ENCODE measurements at regions not wholly inside any gene's neighbourhood (a gene's known extent, or its start where the extent isn't known, plus 50 kb on each side); places are given as distances from the start of the nearest gene placed in this dataset.

DNA sequence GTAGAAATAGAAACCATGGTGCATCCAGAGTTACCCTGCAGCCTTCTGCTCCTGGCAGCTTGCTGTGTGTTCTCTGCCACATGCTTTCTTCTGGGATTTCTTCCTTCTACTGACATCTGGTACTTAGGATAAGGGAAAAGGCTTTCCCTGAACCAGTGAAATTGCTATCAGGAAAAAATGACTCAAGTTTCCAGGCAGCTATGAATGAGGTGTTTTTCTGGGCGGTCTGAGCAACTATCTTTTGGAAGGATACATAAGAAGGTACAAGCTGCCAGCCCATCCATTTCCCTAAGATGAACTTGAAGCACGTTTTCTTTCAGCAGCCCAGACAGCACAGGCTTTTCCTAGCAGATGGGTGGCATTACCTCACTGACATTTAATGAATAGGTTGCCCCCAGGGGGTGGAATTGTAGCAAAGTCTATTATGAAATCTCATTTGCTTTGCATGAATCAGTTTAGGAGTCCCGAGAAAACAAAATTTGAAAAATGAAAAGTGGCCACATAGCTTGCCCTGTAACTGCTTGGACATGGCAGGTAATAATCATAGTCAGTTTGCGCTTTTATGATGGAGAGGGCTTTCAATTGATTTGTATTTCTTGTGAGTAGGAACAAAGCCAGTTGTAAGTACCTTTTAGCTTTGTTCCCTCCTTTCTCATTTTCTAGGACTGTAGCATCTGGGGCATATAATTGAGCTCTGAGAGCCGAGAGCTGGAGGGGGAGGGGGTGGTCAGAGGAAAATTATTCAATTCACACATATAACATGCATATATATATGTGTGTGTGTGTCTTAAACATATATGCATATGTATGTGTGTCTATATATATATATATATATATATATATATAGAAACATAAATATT is 108.5 kb downstream of the C9orf152 start:
- DNase-seq = peak; percentile 99

DNA sequence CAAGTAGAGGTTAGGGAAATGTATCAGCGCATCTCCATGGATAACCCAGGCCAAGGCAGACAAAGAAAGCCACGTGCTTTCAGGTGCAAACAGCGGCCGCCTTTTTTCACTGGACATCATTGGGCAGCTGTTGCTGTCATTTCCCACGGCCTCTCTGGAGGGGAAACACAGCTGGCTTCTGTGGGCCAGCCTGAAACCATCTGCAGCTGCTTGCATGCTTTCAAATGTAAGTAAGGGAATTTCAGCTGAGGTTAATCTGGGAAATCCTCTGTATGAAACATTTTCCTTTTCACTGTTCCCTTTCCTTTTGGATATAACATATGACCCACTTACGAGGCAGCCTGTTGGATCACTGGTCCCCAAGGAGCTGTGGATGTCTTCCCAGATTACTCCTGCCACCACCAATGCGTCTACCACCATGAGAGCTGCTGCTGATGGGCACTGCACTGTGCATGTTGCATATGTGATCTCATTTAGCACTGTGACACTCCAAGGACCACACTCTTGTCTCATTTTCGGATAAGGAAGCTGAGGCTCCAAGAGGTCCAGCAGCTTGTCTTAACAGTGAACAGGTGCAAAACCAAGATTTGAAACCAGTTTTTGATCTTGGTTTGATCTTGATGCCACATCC is 106.3 kb downstream of the C9orf152 start:
- DNase-seq = peak; percentile 30

DNA sequence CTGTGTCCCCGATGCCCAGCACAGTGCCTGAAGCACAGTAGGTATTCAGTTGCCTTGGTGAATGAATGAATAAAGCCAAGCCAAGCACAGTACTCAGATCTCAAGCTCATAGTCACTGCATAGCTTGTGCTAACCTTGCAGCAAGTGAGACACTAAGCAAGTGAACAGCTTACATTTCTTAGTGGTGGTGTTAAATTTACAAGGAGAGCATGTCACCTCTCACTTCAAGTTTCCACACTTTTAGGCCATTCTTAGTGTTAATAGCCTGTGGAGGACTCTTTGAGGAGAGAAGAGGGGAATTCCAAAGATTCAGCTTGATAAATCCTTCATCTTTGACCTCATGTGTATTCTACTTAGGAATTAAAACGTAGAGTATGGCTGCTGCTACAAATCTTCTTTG is 104.7 kb downstream of the C9orf152 start:
- DNase-seq = no peak

DNA sequence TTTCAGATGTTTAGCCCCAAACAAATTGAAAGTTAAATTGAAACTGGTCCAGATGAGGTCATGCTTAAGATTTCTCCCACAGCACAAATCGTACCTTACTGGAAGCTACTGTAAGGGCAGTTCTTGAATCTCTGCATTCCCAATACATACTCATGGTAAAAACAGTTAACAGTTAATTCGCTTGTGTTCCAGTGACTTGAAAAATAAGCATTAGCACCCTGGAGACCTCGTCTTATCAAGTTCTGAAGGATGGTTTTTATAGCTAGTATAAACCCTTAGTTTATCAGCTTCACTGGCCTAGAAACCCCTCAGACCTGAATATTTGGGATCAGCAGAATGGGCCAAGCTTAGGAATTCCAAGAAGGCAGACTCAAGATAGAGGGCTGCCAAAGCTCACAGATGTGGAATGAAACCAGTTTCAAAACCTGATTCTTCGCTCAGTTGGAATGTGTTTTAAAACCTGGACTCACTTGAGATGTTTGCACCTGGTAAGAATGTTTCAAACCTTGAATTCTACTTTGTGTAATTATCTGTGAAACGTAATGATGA is 103.6 kb downstream of the C9orf152 start:
- no peak for DNase-seq

DNA sequence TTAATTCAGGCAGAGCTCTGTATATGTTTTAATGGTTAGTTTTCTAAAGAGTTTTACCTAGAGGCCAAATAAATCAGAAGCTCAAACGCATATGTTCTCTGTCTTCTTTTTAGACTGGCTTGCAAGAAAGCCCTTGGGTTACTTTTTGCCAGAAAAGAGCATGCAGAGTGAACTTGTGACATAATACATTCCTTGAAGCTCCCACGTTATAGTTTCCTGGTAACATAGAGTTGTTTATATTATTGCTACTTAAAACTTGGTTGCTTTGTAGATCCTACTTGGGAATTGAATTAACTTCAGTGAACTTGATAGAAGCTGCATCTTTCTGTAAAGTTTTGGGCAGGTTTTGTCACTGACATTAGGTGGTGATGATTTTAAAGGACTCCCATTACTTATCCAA is 102.9 kb downstream of the C9orf152 start:
- DNase-seq = no peak

DNA sequence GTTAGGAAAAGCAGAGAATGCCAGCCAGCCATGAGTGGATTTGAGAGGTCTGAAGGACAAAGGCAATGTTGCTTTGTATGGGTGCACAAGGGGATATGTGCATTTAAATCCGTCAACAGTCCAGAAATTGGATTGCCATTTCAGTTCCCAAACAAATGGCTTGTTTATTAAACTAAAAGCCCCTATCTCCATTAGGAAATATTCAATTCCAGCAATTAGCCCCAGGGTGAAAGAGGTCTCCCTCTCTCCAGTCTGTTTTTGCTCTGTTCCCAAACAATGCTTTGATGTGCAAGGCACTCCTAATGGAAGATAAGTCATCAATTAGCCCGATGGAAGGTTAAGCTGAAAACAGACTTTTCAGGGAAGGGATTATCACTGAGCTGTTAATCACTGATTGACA is 101.3 kb downstream of the C9orf152 start:
- peak; percentile 34 for DNase-seq

DNA sequence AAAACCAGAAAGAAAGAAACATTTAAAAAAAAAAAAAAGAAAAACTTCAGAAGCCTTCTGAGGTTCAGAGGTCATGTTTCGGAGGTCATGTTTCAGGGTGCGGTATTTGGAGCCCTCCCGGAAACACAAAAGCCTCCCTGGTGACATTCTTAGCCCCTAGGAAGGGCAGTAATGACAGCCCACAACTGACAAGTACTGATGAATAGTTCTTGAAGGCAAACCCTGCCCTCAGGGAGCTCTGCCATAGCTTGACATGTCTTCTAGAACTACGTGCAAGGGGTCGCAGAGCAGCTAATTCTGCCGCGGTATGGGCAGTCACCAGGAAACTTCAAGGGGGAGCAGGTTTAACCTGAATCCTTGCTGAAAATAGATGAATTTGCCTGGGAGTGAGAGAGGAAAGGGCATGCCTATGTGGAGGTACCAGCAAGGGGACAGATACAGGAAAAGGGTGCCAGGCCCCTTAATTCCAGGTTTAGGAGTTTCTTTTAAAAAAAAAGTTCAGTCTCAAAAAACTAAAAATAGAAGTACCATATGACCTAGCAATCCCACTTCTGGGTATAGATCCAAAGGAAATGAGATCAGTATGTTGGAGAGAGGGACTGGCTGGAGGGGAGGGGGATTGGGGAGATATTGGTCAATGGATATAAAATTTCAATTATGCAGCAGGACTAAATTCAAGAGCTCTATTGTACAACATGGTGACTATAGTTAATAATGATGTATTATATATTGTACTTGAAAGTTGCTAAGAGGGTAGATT is 98.4 kb downstream of the C9orf152 start:
- DNase-seq = peak; percentile 17

DNA sequence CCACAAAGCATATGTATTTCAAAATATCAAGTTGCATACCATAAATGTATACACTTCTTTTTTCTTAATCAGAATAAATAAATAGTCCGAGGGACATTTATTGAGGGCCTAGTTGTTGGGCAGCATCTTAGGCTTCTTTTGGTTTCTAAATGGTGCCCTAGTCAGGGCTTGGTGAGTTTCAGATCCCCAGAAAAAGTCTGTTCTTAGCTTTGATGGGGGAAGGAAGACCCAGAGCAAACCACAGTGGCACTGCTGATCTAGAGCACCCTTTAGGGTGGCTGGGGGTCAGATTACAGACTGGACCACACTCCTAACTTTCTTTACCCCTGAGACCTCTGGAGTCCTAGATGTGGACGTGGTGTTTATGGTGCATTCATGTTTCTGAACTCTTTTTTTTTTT is 97.8 kb downstream of the C9orf152 start:
- no peak for DNase-seq

DNA sequence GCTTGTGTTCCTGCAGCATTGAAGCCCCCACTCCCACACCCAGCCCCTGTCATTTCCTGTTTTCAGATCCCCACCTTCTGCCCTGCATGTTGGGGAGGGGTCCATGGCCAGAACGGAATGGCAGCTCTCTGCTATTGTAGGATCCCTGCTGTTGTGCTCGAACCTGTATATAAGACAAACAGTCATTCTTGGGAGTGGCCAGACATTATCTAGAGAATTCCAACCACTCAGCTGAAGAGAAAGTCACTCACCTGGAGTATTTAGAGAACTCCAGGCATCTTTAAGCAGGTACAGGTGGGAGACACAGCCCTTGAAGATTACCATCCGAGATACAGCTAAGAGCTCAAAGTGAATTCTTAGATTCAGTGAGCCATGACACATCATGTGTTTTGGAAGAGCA is 96.1 kb downstream of the C9orf152 start:
- no peak for DNase-seq

DNA sequence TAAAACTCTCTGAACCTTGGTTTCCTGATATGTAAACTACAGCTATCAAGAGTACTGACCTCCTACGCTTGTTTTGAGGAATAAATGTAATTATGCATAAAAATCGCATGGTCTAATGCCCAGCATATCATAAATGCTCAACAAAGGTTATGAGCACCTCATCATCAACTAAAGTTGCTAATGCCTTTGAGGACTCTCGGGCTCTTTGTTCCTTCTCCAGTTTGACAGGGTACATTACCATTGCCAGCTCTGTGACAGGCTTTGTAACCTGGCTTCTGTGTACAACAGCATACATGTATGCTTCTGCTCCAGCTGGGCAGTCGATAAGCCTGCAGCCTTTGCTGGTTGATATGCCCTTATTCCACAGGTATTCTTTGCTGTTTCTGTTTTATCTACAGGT is 95.2 kb downstream of the C9orf152 start:
- DNase-seq = peak; percentile 16

DNA sequence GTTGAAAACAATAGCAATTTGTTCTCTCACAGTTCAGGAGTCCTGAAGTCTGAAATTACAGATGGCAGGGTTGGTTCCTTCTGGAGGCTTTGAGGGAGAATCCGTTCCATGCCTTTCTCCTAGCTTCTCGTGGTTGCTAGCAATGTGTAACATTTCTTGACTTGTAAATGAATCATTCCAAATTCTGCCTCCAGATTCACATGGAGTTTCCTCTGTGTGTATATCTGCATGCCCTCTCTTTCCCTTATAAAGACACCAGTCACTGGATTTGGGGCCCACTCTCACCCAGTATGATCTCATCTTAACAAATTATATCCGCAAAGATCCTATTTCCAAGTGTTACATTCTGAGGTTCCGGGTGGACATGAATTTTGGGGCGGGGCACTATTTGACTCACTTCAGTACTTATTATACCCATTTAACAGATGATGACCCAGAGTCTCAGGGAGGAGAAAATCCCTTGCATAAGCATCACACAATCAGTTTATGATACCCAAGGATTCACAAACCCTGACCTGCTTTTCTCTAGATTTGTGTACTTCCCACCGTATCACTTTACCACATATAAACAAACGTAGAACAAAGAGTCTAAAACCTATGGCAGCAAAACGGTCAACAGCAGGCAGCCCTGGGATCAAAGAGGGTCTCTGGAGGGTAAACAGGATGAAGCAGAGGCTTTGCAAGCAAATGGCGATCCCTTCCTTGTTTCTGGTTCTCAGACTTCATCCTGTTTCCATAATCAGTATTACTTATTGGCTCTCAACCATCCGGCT is 93.7 kb downstream of the C9orf152 start:
- no peak for DNase-seq

DNA sequence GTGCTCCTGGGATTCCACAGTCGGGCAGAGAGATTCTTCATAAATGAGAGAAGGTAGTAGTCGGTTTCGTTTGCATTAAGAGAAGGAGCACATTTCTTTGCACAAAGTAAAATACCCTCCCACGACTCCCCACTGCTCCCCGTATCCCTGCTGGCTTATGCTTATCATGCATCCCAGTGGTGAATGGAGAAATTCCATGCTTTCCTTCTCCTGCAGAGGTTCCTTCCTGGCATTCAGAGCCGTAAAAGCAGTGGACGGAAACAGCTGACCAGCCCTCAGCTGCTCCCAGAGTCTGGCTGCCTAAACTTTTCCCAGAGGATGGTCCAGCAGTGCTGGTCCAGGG is 93.1 kb downstream of the C9orf152 start:
- no peak for DNase-seq

DNA sequence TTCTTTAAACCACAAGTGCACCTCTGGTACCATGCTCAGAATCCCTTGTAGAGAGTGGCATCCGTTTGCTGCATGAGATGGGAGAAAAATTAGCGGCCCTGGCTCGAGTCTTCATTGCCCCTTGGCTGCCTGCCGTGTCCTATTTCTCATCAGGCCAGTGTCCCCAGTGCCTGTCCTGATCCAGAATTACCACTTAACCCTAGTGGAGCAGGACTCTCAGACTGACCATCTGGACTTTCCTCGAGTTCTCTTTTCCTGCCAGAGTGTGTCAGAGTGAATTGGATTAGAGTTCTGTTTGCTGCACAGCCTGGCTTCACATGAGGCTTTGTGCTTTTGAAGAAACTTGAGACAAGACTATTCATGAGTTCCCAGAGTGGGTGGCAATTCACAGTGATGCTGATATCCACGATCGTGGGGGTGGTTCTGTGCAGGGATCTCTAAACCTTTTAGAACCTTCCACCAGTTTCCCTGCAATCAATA is 92.6 kb downstream of the C9orf152 start:
- DNase-seq = no peak

DNA sequence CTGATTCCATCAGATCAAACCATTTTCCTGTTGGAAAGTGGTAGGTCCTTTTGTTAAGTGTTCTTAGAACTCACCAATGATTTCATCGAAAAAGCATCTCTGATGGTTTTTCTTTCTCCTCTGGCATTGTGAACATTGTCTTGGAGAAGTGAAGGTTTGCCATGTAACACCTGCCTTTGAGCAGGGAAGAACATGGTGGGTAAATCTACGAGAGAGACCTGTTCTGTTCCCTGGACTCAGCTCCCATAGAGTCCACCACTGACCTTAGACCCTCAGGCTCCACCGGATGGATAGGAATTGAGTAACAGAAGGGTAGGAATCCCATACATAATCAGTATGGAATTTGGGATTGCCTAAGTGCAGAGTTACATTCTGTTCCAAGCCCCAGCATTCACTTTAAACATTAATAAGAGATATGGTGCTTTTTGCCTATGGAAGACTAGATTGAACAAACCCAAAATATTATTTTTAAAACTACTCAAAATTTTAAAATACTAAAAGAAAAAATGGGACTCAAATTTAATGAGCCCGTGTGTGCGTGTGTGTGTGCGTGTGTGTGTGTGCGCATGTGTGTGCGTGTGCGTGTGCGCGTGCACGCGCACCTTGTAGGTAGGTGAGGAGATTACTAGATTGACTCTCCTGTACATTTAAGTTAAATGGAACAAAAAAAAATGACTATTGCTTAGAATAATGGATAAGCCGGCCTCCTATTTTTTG is 92.0 kb downstream of the C9orf152 start:
- DNase-seq = no peak

DNA sequence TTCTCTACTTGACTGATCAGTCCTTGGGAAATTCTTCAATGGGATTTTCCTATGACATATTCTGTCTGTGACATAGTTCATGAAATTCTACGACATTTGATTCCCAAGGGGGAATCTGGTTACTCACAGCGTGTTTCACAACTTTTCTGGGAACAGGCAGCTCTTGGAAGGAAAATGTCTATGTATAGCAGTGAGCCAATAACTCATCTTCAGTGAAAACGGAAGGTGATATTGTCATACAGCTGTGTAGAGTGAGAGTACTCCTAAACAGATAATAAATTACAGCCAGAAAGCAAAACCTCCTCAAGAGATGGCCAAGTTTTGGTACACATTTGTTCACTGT is 91.4 kb downstream of the C9orf152 start:
- peak; percentile 48 for DNase-seq

DNA sequence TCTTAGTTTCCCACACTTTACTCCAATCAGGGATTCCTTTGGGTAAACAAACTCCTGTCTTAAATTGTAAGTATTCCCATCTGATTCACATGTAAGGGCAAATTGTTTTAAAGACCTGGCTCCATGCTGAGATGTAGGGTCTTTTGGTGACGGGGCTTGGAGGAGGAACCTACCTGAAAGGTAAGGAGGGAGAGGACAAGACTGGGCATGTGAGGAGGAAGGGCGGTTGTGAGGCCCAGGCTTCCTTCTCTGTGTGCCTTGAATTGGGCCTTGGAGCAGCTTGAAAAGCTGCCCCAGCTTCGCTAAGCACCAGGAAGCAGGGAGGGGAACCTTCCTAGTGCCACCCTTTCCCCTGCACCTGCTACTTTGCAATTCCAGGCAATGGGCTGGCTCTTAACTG is 86.8 kb downstream of the C9orf152 start:
- peak; percentile 48 for DNase-seq

DNA sequence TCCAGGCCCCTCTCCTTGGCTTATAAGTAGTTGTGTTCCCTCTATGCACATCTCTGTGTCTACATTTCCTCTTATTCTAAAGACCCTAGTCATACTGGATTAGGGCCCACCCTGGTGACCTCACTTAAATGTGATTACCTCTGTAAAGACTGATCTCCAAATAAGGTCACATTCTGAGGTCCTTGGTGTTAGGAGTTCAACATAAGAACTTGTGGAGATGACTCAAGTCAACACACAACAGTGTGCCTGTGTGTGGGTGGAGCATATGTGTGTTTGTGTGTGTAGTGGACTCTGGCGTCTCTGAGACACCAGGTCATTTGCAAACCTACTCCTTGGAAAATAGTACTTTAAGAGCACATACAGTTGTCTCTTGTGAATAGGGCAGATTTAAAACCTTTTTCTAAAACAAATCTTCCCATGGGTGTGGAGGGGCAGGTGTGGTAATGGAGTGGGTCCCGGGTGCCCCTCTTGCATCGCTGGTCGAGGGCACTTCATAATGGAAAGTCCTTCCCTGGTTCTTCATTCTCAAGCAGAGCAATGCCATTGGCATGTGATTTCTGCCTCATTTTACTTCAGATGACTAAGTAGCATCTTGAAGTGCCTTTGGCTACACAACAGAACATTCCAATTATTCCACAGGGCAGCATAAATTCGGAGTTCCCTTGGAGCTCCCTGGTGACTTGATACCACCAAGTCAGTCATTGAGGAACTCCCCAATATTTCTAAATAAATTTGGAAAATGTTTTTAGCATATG is 84.4 kb downstream of the C9orf152 start:
- no peak for DNase-seq

DNA sequence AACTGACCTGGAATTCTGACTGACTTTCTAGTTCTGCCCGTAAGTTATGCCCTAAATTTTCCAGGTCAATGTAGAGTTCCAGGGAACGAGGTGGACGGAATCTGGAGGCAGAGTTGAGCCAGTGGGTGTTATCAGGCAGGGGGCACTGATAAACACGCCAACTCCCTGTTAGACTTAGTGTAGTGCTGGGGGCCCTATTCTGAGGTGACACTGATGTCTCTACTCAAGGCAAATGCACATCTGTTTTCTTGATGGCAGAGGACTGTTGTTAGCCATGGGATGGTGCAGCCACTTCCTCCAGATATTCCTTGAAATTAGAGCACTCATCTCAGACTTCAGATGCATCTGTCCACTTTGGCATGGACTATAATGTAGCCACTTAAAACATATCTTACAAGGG is 83.5 kb downstream of the C9orf152 start:
- no peak for DNase-seq

DNA sequence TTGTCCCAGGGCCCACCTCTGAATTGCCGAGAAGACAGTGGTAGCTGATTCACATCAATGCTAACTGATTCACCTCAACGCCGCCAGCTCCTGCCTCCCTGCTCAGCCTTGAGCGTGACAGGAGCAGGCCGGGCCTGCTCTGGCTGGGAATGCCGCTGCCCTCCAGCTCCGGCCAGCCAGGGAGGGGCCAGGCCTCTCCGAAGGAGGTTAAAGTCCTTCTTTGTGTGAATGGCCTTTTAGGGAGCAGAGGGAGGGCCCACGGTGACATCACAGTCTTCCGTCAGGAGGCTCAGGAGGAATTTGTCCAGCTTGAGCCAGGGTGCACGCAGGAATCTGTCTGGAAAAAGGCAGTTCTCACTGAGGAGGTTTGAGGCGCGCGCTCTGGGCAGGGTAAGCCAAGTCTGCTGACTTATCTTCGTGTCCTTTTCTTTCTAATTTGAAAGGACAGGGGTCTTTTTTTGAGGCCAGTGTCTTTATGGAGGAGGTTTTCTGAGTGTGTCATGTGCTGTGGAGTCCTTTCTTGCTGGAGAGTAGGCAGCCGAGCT is 82.7 kb downstream of the C9orf152 start:
- DNase-seq = no peak

DNA sequence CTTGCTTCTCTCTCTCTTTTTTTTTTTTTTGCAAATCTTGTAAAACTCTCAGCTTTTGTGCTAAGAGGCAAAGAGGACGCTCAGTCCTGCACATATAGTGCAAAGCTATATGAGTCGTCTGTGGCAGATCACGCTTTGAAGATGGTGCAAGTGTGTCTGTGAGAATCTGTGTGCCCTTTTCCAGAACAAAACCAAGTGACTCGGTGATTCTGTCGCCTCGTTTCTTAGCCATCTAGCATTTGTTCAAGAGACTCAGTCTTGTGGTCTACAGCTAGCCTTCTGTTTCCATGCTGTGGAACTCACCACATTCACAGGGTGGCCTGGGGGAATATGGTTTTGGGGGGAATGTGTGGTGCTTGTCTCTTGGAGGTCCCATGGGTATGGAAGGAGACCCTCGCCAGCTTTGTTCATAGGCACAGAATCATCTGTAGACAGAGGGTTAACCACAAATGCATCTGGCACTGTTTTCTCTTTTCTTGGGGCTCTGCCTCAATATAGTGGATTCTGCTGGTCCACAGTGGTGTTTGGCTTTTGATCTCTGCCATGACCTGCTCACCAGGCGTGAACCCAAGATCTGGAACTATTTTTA is 82.1 kb downstream of the C9orf152 start:
- no peak for DNase-seq

DNA sequence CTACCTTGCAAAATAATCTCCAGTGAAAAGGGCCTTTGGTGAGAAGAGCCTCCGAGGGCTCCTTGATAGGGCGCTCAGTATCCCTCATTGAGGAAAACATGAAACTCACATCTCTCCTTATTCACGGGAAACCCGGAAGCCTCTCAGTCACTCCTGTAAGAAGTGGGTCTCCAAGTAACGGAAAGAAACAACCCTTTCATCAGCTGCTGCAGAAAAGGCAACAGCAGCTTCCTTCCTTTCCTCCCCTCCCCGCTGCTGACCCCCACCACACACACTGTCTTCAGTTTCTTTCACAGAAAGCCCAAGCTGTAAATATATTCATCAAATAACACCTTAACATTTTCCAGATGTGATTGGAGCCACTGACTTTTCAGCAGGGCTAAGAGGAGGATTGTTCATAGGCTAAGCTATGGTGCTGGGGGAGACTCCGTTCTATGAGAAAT is 81.4 kb downstream of the C9orf152 start:
- DNase-seq = no peak
